GM23338 (cell line): ENCODE measurements at regions not wholly inside any gene's neighbourhood (a gene's known extent, or its start where the extent isn't known, plus 50 kb on each side); places are given as distances from the start of the nearest gene placed in this dataset.

Experiments used
- ATAC-seq: fragments of 200-7000 bp; cut with Tn5 transposase; 3 replicates; pipeline ENCODE4 v1.9.1; 2020
- DNase-seq: peaks from one replicate; pipeline ENCODE4 v3.0.0-alpha.2; 2015; ENCODE audit warnings: low spot score
- H2AFZ ChIP-seq: fragments of 200-600 bp; sonication (generic); 2 replicates; pipeline ENCODE4 v1.8.0; 2016; ENCODE audit warnings: antibody characterized with exemption, mild to moderate bottlenecking, moderate library complexity
- H3F3A ChIP-seq: fragments of 200-600 bp; sonication (generic); replicated peaks from 2 replicates; pipeline ENCODE4 v1.8.0; 2017; ENCODE audit warnings: antibody characterized with exemption, mixed run types, low read depth
- H3K27ac ChIP-seq: fragments of 200-600 bp; sonication (generic); 2 replicates; pipeline ENCODE4 v1.6.1; 2016; ENCODE audit warnings: low read depth
- H3K27me3 ChIP-seq: fragments of 200-600 bp; sonication (generic); 2 replicates; pipeline ENCODE4 v1.8.0; 2016; ENCODE audit warnings: mild to moderate bottlenecking, mixed run types, moderate library complexity; ENCODE audit not compliant: insufficient read depth
- H3K36me3 ChIP-seq: fragments of 200-600 bp; sonication (generic); 2 replicates; pipeline ENCODE4 v1.8.0; 2016; ENCODE audit warnings: mild to moderate bottlenecking; ENCODE audit not compliant: insufficient read depth
- H3K4me1 ChIP-seq: fragments of 200-600 bp; sonication (generic); 2 replicates; pipeline ENCODE4 v1.8.0; 2016; ENCODE audit warnings: mild to moderate bottlenecking, moderate library complexity; ENCODE audit not compliant: insufficient read depth
- H3K4me2 ChIP-seq: fragments of 200-600 bp; sonication (generic); 2 replicates; pipeline ENCODE4 v1.7.1; 2017; ENCODE audit warnings: mixed run types
- H3K4me3 ChIP-seq: fragments of 200-600 bp; sonication (generic); 2 replicates; pipeline ENCODE4 v1.6.1; 2016; ENCODE audit warnings: mixed run types
- H3K79me2 ChIP-seq: fragments of 200-600 bp; sonication (generic); replicated peaks from 2 replicates; pipeline ENCODE4 v1.8.0; 2017; ENCODE audit warnings: mild to moderate bottlenecking; ENCODE audit not compliant: insufficient read depth
- H3K9me2 ChIP-seq: fragments of 200-600 bp; sonication (generic); 2 replicates; pipeline ENCODE4 v1.8.0; 2017; ENCODE audit not compliant: insufficient read depth
- H4K20me1 ChIP-seq: fragments of 200-600 bp; sonication (generic); replicated peaks from 2 replicates; pipeline ENCODE4 v1.8.0; 2017; ENCODE audit warnings: mild to moderate bottlenecking; ENCODE audit not compliant: insufficient read depth
- H3K27ac Mint-ChIP-seq: 2 replicates; pipeline ENCODE4 v1.8.0; 2020; ENCODE audit warnings: inconsistent platforms, mild to moderate bottlenecking, moderate library complexity, mixed read lengths
- H3K27me3 Mint-ChIP-seq: 3 replicates; pipeline ENCODE4 v1.8.0; 2022; ENCODE audit warnings: low read depth, mild to moderate bottlenecking, moderate library complexity, mixed read lengths, inconsistent platforms; ENCODE audit not compliant: insufficient read depth, poor library complexity
- H3K36me3 Mint-ChIP-seq: 3 replicates; pipeline ENCODE4 v1.8.0; 2021; ENCODE audit warnings: low read depth, mild to moderate bottlenecking, inconsistent platforms, moderate library complexity, mixed read lengths
- H3K4me1 Mint-ChIP-seq: 3 replicates; pipeline ENCODE4 v1.8.0; 2020; ENCODE audit warnings: mild to moderate bottlenecking, inconsistent platforms, mixed read lengths
- H3K4me3 Mint-ChIP-seq: 3 replicates; pipeline ENCODE4 v1.8.0; 2021; ENCODE audit warnings: moderate library complexity, mild to moderate bottlenecking, inconsistent platforms, mixed read lengths
- H3K9me3 Mint-ChIP-seq: 3 replicates; pipeline ENCODE4 v1.8.0; 2020; ENCODE audit warnings: moderate library complexity, mild to moderate bottlenecking, inconsistent platforms, mixed read lengths
- EZH2phosphoT487 ChIP-seq: fragments of 200-600 bp; sonication (generic); IDR thresholded peaks from one replicate; pipeline ENCODE4 v1.8.1; 2018; ENCODE audit warnings: antibody characterized with exemption; ENCODE audit not compliant: unreplicated experiment
- JUNB ChIP-seq: IDR thresholded peaks from one replicate; pipeline ENCODE4 v1.6.1; 2016; ENCODE audit warnings: antibody characterized with exemption; ENCODE audit not compliant: unreplicated experiment
- NANOG ChIP-seq: IDR thresholded peaks from 2 replicates; pipeline ENCODE4 v1.6.1; 2016; ENCODE audit warnings: antibody characterized with exemption, borderline replicate concordance
- POLR2AphosphoS5 ChIP-seq: IDR thresholded peaks from 2 replicates; pipeline ENCODE4 v1.6.1; 2016; ENCODE audit warnings: antibody characterized with exemption, low read depth
- STAT1 ChIP-seq: IDR thresholded peaks from one replicate; pipeline ENCODE4 v1.6.1; 2016; ENCODE audit warnings: antibody characterized with exemption; ENCODE audit not compliant: unreplicated experiment
- ZNF114 ChIP-seq: fragments of 250-450 bp; sonication (Bioruptor Pico); IDR thresholded peaks from 2 replicates; pipeline ENCODE4 v1.5.0; 2020; ENCODE audit warnings: mild to moderate bottlenecking, moderate library complexity
- ZNF331 ChIP-seq: fragments of 250-450 bp; sonication (Bioruptor Pico); IDR thresholded peaks from 2 replicates; pipeline ENCODE4 v1.5.0; 2020; ENCODE audit warnings: low read depth, mild to moderate bottlenecking, moderate library complexity
- ZNF462 ChIP-seq: fragments of 250-450 bp; sonication (Bioruptor Pico); IDR thresholded peaks from 2 replicates; pipeline ENCODE4 v1.5.0; 2020; ENCODE audit warnings: mild to moderate bottlenecking, moderate library complexity
- TF ChIP-seq, protein P1 (sequence below): IDR thresholded peaks from 2 replicates; pipeline ENCODE4 v1.6.1; 2016; ENCODE audit warnings: antibody characterized with exemption

- TF ChIP-seq ZNF462 (CRISPR knock-in tag) (no peak), ZNF114 (CRISPR knock-in tag) (no peak), POLR2AphosphoS5 (no peak), STAT1 (no peak), EZH2phosphoT487 (no peak), ZNF331 (CRISPR knock-in tag) (no peak), JUNB (no peak), NANOG (no peak)
- TF ChIP-seq, protein P1, sequence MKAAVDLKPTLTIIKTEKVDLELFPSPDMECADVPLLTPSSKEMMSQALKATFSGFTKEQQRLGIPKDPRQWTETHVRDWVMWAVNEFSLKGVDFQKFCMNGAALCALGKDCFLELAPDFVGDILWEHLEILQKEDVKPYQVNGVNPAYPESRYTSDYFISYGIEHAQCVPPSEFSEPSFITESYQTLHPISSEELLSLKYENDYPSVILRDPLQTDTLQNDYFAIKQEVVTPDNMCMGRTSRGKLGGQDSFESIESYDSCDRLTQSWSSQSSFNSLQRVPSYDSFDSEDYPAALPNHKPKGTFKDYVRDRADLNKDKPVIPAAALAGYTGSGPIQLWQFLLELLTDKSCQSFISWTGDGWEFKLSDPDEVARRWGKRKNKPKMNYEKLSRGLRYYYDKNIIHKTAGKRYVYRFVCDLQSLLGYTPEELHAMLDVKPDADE: no peak
Measured at GRCh38 chr1:80657707-80658106, 1143.0 kb upstream of the ADGRL2 start (continued).

DNA sequence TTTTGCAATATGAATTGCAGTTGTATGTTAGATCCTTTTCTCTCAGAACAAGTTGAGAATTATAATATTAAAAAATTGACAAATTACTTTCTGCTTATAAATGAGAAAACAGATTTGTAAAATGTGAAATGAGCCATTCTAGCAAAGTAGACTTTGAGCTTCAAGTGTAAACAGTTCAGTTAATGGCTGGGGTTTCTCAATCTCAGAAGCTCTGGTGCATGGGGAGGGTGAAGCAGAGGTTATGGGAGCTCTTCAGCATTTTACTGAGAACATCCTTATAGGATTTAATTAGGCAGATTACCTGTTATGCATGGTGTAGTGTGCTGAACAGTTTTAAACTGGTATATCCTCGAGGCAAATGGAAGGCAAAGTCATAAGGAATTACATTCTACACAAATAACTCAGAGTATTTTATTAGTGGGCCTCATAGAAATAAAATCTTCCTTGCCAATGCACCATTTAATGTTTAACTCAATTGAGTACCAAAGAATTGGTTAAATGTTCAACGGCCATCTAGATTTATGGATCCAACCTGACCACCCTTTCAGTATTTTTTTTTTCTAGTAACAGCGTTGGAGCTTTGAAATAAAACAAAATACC is 1143.6 kb upstream of the ADGRL2 start:
- no peak for DNase-seq
- H3K27ac Mint-ChIP-seq: peak overlapping the region; percentile 66; the same call in 1 of the 2 replicates
- no peaks in the 10 kb centered on the region for H3K79me2 ChIP-seq
- peaks cover 27% of the 10 kb centered on the region for H3K4me1 Mint-ChIP-seq
- H3K4me2 ChIP-seq: no peak overlapping the region
- ATAC-seq: peak; percentile 43; the same call in 2 of the 3 replicates
- H3F3A ChIP-seq: no peaks in the 10 kb centered on the region
- H3K9me3 Mint-ChIP-seq: no peaks in the 10 kb centered on the region
- H3K27ac ChIP-seq: peak overlapping the region; percentile 30; the same call in 1 of the 2 replicates
- no peaks in the 10 kb centered on the region; the same call in 2 of the 3 replicates for H3K36me3 Mint-ChIP-seq
- H2AFZ ChIP-seq: no peak overlapping the region
- H3K4me3 Mint-ChIP-seq: no peak overlapping the region
- no peak for TF ChIP-seq ZNF462 (CRISPR knock-in tag)
- H3K9me2 ChIP-seq: no peaks in the 10 kb centered on the region
- peaks cover 22% of the 10 kb centered on the region for H3K4me1 ChIP-seq
- H3K36me3 ChIP-seq: no peaks in the 10 kb centered on the region
- no peak overlapping the region for H3K4me3 ChIP-seq
- peaks cover 4% of the 10 kb centered on the region for H3K27me3 Mint-ChIP-seq
- no peaks in the 10 kb centered on the region for H3K27me3 ChIP-seq
- H4K20me1 ChIP-seq: no peaks in the 10 kb centered on the region
